Ovary (tissue), 7 donors: ENCODE measurements at regions not wholly inside any gene's neighbourhood (a gene's known extent, or its start where the extent isn't known, plus 50 kb on each side); places are given as distances from the start of the nearest gene placed in this dataset.
"Not testable (repeated sequence)": the region's sequence is repeated elsewhere in the genome, so short reads cannot be mapped to it uniquely, and the experiment has no call there.

ENCODE experiments used
- DNase-seq, 5 donors: peaks; one replicate each; pipeline ENCODE4 v3.0.0-alpha.2; 2019 to 2020
- H3K27ac ChIP-seq, 2 donors: fragments of 200-600 bp; one replicate each; pipeline versions ENCODE4 v1.5.1 to v1.8.0; 2019 to 2022
- H3K27me3 ChIP-seq: fragments of 200-600 bp; one replicate; pipeline ENCODE4 v1.8.0; 2022
- H3K36me3 ChIP-seq: fragments of 200-600 bp; sonication (generic); one replicate; pipeline ENCODE4 v1.5.1; 2019
- H3K4me1 ChIP-seq: one replicate; pipeline ENCODE4 v1.8.1; 2013; ENCODE audit warnings: mild to moderate bottlenecking, moderate library complexity; ENCODE audit not compliant: insufficient read depth
- H3K4me3 ChIP-seq: fragments of 200-600 bp; sonication (generic); one replicate; pipeline ENCODE4 v1.5.1; 2017
- H3K9me3 ChIP-seq, 2 donors: fragments of 200-600 bp in 1 of 2; sonication (generic) in 1 of 2; one replicate each; pipeline versions ENCODE4 v1.5.1 to v1.8.1; 2013 to 2019; ENCODE audit warnings: mild to moderate bottlenecking in 1 of 2, moderate library complexity in 1 of 2
- CTCF ChIP-seq, 3 donors: fragments of 450-650 bp in 2 of 3; fragments of 200-600 bp in 1 of 3; IDR thresholded peaks; one replicate each; pipeline versions ENCODE4 v1.5.1 to v1.8.0; 2016 to 2022; ENCODE audit warnings: antibody characterized with exemption in 3 of 3, mild to moderate bottlenecking in 1 of 3
- EP300 ChIP-seq: sonication (generic); formaldehyde crosslinking; IDR thresholded peaks from one replicate; pipeline ENCODE4 v1.6.1; 2017; ENCODE audit warnings: antibody characterized with exemption
- POLR2A ChIP-seq: fragments of 450-650 bp; IDR thresholded peaks from one replicate; pipeline ENCODE4 v1.6.1; 2017; ENCODE audit warnings: antibody characterized with exemption, mild to moderate bottlenecking, moderate library complexity
- WGBS, 3 donors: extraction: QIAGEN DNeasy Blood & Tissue Kit in 1 of 3; methylation state at CpG; one replicate each; pipeline versions ENCODE4 v1.1.5 to v1.1.7; 2013 to 2017; 5-methylcytosine and 5-hydroxymethylcytosine counted together
- intact Hi-C, 4 donors: fragments of 100-400 bp; cut with DNase I; formaldehyde crosslinking; loops; one replicate each; pipeline versions ENCODE4 v1.11.0 to v1.15.1; 2022 to 2023
- donor health status: DM: no; HTN: no; CAD: no; lungs with moderate emphysema.
- donor health status: DM: no; HTN: no; CAD: no.
- donor health status: Bipolar disorder and iron deficiency.
- donor health status: DM: no; HTN: no; CAD: no.
- donor health status: DM: yes; HTN: yes; CAD: no.

- H3K27me3 ChIP-seq, result no peaks in the 10 kb centered on the region
- H3K4me1 ChIP-seq, result no peaks in the 10 kb centered on the region
- no peak overlapping the region for H3K27ac ChIP-seq
- no peak overlapping the region for H3K4me3 ChIP-seq
- WGBS, 3 donors, result 78 to 83% (median 83%) methylated on average over 8 of the region's 8 CpGs
- H3K9me3 ChIP-seq, result no peaks in the 10 kb centered on the region
- no peaks in the 10 kb centered on the region for H3K36me3 ChIP-seq
- no peak for DNase-seq
- no peak for TF ChIP-seq POLR2A
- no peak for TF ChIP-seq CTCF (IDR thresholded peaks at IDR 0.05)
- TF ChIP-seq EP300, result no peak
- intact Hi-C loops, result no loop called here
Observed at GRCh38 chr5:120942596-120943350, 478.7 kb downstream of the PRR16 start.

- intact Hi-C loops, H3K9me3 ChIP-seq, DNase-seq, H3K27ac ChIP-seq, H3K27me3 ChIP-seq, H3K4me1 ChIP-seq, H3K4me3 ChIP-seq, H3K36me3 ChIP-seq: not testable (repeated sequence)
- 73 to 82% (median 75%) methylated on average over 4 of the region's 4 CpGs for WGBS, 3 donors
Observed at GRCh38 chr5:120949596-120949995, 485.5 kb downstream of the PRR16 start.

GRCh38 chr5:120953445-120953844 lies 489.3 kb downstream of the PRR16 start:
- H3K4me3 ChIP-seq, DNase-seq, intact Hi-C loops, H3K36me3 ChIP-seq, H3K27me3 ChIP-seq, H3K9me3 ChIP-seq, H3K27ac ChIP-seq, H3K4me1 ChIP-seq: not testable (repeated sequence)
- WGBS, 3 donors, result 51 to 84% (median 58%) methylated on average over 2 of the region's 2 CpGs

- TF ChIP-seq POLR2A, result no peak
- TF ChIP-seq CTCF (IDR thresholded peaks at IDR 0.05), result no peak
- no peak for TF ChIP-seq EP300
Observed at GRCh38 chr5:120954255-120954654, 490.2 kb downstream of the PRR16 start.

GRCh38 chr5:120955795-120956194 lies 491.7 kb downstream of the PRR16 start:
- no peak for DNase-seq
- Histone ChIP-seq H3K4me1 (no peaks in the 10 kb centered on the region), H3K4me3 (no peak overlapping the region), H3K36me3 (no peaks in the 10 kb centered on the region), H3K27ac (no peak overlapping the region), H3K9me3 (no peaks in the 10 kb centered on the region), H3K27me3 (no peaks in the 10 kb centered on the region)
- intact Hi-C loops, result no loop called here
- TF ChIP-seq POLR2A (no peak), EP300 (no peak), CTCF (IDR thresholded peaks at IDR 0.05) (no peak)

More at GRCh38 chr5:120954255-120954654, 490.2 kb downstream of the PRR16 start:
- intact Hi-C loops, result no loop called here
- no peak for DNase-seq
- Histone ChIP-seq H3K4me1 (no peaks in the 10 kb centered on the region), H3K27ac (no peak overlapping the region), H3K36me3 (no peaks in the 10 kb centered on the region), H3K9me3 (no peaks in the 10 kb centered on the region), H3K27me3 (no peaks in the 10 kb centered on the region), H3K4me3 (no peak overlapping the region)
